Lung microvascular endothelial cell (primary cell): ENCODE measurements at regions not wholly inside any gene's neighbourhood (a gene's known extent, or its start where the extent isn't known, plus 50 kb on each side); places are given as distances from the start of the nearest gene placed in this dataset.
"Not testable (repeated sequence)": the region's sequence is repeated elsewhere in the genome, so short reads cannot be mapped to it uniquely, and the experiment has no call there.

ENCODE experiments used
- DNase-seq, 2 donors: peaks; one replicate each; pipeline versions ENCODE4 v3.0.0 to v3.0.0-alpha.2; 2010; ENCODE audit warnings: low read depth in 2 of 2

- no peak for DNase-seq
These were observed 267.2 kb downstream of the MAT2B start for GRCh38 chr5:163772644-163773043.

- no peak for DNase-seq
These were observed 267.8 kb downstream of the MAT2B start for GRCh38 chr5:163773226-163773625.

- peak in 1 of 2 donors; percentile 8 for DNase-seq
These were observed 284.5 kb downstream of the MAT2B start for GRCh38 chr5:163789870-163790269.

GRCh38 chr5:163790497-163790896 lies 285.1 kb downstream of the MAT2B start:
- DNase-seq = no peak

GRCh38 chr5:163794993-163795392 lies 289.6 kb downstream of the MAT2B start:
- no peak for DNase-seq

- DNase-seq = no peak
These were observed 302.4 kb downstream of the MAT2B start for GRCh38 chr5:163807781-163808180.

- DNase-seq = peak; percentile 38 to 83
These were observed 304.1 kb downstream of the MAT2B start for GRCh38 chr5:163809473-163809872.

GRCh38 chr5:163813900-163814299 lies 308.5 kb downstream of the MAT2B start:
- no peak for DNase-seq

- DNase-seq = no peak
These were observed 309.9 kb downstream of the MAT2B start for GRCh38 chr5:163815240-163815791.

GRCh38 chr5:163821142-163821541 lies 315.7 kb downstream of the MAT2B start:
- no peak for DNase-seq

- no peak for DNase-seq
These were observed 317.1 kb downstream of the MAT2B start for GRCh38 chr5:163822548-163822947.

- DNase-seq = no peak
These were observed 320.2 kb downstream of the MAT2B start for GRCh38 chr5:163825661-163826060.

- no peak for DNase-seq
These were observed 320.8 kb downstream of the MAT2B start for GRCh38 chr5:163826201-163826600.

GRCh38 chr5:163832155-163832554 lies 326.7 kb downstream of the MAT2B start:
- no peak for DNase-seq

GRCh38 chr5:163838738-163839137 lies 333.3 kb downstream of the MAT2B start:
- DNase-seq = no peak

GRCh38 chr5:163846512-163846911 lies 341.1 kb downstream of the MAT2B start:
- no peak for DNase-seq

- no peak for DNase-seq
These were observed 350.3 kb downstream of the MAT2B start for GRCh38 chr5:163855754-163856153.

- DNase-seq = peak; percentile 76 to 98
These were observed 356.3 kb downstream of the MAT2B start for GRCh38 chr5:163861670-163862069.

GRCh38 chr5:163867324-163867723 lies 361.9 kb downstream of the MAT2B start:
- DNase-seq = peak in 1 of 2 donors; percentile 78

GRCh38 chr5:163867738-163868137 lies 362.3 kb downstream of the MAT2B start:
- peak; percentile 79 to 95 for DNase-seq

GRCh38 chr5:163869581-163869980 lies 364.2 kb downstream of the MAT2B start:
- no peak for DNase-seq

- no peak for DNase-seq
These were observed 365.0 kb downstream of the MAT2B start for GRCh38 chr5:163870441-163870840.

GRCh38 chr5:163874431-163874830 lies 369.0 kb downstream of the MAT2B start:
- no peak for DNase-seq

GRCh38 chr5:163874912-163875311 lies 369.5 kb downstream of the MAT2B start:
- DNase-seq = not testable (repeated sequence)
